Choroid plexus epithelial cell (primary cell): ENCODE measurements at regions not wholly inside any gene's neighbourhood (a gene's known extent, or its start where the extent isn't known, plus 50 kb on each side); places are given as distances from the start of the nearest gene placed in this dataset.
A peak's percentile ranks its signal among the peaks of the same experiment; 100 is the strongest.

ENCODE experiments used
- DNase-seq: peaks from one replicate; pipeline ENCODE4 v3.0.0-alpha.2; 2010; ENCODE audit warnings: low read depth
- H3K4me3 ChIP-seq: 2 replicates; pipeline ENCODE4 v1.5.1; 2011; ENCODE audit warnings: low read depth, mild to moderate bottlenecking, control low read depth, low read length, moderate library complexity
- TF ChIP-seq, protein P1 (sequence below): conservative IDR thresholded peaks from 2 replicates; pipeline ENCODE4 v1.5.1; 2011; ENCODE audit warnings: low read depth, mild to moderate bottlenecking, control low read depth, inconsistent platforms, low read length, moderate library complexity

DNA sequence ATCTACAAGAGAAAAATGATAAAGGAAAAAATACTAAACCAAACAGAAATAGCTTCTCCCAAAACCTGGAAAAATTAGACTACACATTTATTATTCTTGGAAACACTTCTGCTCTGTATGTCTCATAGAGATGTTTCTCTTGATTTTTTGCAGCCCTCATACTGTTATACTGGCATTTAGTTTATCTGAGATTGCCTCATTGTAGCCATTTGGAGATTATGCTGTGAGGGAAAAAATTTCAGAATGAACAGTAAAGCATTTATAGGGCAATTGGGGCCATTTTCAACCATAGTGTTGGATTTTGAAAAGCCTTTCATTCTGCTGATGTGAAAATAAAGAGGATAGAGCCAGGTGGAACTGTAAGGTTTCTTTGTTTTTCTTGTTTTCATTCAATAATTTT lies 441.8 kb upstream of the RIOK2 start:
- H3K4me3 ChIP-seq: no peak overlapping the region
- no peak for DNase-seq
- TF ChIP-seq, protein P1, sequence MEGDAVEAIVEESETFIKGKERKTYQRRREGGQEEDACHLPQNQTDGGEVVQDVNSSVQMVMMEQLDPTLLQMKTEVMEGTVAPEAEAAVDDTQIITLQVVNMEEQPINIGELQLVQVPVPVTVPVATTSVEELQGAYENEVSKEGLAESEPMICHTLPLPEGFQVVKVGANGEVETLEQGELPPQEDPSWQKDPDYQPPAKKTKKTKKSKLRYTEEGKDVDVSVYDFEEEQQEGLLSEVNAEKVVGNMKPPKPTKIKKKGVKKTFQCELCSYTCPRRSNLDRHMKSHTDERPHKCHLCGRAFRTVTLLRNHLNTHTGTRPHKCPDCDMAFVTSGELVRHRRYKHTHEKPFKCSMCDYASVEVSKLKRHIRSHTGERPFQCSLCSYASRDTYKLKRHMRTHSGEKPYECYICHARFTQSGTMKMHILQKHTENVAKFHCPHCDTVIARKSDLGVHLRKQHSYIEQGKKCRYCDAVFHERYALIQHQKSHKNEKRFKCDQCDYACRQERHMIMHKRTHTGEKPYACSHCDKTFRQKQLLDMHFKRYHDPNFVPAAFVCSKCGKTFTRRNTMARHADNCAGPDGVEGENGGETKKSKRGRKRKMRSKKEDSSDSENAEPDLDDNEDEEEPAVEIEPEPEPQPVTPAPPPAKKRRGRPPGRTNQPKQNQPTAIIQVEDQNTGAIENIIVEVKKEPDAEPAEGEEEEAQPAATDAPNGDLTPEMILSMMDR: no peak

DNA sequence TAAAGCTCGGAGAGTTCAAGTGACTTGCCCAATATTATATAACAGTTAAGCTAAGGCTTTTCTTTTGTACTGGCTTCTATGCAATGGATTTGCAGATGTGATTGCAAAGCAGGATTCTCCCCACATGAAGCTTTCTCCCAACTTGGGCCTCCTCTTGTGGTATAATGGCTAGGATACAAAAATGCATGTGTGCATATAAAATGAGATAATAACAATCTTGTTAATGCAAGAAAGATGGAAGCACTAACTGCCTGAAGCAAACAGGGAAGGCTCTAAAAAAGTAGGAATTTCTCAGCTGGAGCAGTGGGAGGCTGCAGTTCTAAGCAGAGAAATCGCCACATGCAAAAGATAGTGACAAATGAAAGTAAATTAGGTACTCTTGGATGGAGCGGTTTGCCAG lies 444.2 kb upstream of the RIOK2 start:
- DNase-seq: no peak
- TF ChIP-seq, protein P1: no peak
- no peak overlapping the region for H3K4me3 ChIP-seq

DNA sequence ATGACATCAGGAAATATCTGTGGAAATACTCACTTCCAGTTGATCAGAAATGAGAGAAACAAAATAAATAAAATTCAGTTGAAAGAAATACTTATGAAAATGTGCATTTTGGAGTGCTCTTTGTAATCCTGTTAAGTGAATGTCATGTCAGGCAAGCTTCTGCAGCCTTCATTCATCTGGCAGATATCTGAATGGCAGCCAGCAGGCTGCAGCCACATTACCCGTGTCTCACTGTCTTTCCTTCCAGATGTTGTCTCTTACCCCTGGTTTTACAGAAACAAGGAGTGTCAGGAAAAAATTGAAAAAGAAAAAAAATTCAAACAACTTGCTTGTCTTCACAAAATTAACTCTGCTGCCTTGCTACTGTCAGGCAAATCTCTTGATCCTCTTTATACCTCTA lies 445.0 kb upstream of the RIOK2 start:
- DNase-seq: no peak
- no peak overlapping the region for H3K4me3 ChIP-seq
- TF ChIP-seq, protein P1: no peak

DNA sequence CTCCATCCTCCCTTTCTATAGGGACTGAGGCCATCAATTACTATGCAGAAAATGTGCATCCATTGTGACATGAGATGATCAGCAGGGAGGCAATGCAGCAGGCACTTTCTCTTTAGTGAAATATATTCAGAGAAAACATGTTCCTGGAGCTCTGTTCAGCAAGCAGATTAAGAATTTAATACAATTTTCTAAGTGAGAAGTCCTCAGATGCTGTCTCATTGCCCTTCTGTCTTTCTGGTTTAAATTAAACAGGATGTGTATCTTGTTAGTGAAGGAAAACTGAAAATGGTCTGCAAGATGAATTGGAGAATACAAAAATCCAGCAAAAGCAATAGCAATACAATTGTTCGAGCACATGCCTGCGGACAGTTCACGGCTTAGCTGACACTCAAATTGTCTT lies 445.8 kb upstream of the RIOK2 start:
- TF ChIP-seq, protein P1: no peak
- DNase-seq: no peak

DNA sequence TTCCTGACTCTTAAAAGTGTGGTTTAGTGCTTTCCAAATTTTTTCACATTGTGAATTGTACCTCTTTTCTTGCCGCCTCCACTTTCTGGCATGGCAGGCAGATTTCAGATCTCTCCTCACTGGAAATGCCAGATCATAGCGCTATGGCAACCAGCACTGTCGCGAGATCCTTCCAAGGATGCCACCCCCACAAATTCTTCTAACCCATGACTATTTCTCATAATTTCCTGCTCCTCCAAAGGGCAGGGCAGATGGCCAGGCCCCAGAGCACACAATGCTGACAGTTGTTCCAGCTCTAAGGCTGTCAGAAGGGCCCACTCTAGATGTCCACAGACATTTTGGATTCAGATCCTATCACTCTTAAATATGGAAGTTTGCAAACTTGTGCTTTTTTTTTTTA lies 446.2 kb upstream of the RIOK2 start:
- H3K4me3 ChIP-seq: no peak overlapping the region
- TF ChIP-seq, protein P1: no peak
- peak; percentile 81 for DNase-seq

More for the DNA sequence above, 445.8 kb upstream of the RIOK2 start:
- no peak overlapping the region for H3K4me3 ChIP-seq

DNA sequence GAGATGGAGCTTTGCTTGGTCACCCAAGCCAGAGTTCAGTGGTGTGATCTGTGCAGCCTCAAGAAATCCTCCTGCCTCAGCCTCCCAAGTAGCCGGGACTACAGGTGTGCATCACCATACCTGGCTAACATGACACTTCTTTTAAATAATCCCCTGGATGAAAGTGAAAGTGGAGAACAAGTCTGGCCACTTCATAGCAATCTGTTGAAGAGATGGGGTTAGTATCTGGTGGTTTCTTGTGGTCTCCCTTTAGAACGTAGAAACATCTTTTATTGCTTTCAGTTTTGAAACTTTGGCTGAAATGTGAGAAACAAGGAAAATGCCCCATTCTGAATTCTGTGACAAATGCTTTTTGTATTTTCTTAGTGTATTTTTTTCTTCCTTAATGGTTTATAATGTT lies 452.5 kb upstream of the RIOK2 start:
- no peak for DNase-seq
- TF ChIP-seq, protein P1: no peak
- no peak overlapping the region for H3K4me3 ChIP-seq

DNA sequence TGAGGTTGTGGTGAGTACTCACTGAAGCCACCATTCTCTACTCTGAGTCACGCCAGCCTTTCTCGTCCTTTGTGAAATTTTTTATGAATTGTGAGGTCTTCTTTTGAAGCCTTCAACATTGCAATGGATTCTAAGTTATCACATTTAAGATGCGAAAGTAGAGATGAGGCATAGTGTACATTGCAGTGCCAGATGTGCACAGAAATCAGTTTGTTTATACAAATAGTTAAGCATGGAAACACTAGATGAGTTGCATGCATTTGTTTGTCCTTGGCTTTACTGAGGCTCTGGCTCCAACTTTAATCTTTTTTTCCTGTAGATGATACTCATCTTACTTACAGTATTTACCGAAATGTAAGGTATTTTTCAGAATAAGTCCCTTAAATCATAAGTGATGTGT lies 453.7 kb upstream of the RIOK2 start:
- DNase-seq: no peak
- TF ChIP-seq, protein P1: no peak
- no peak overlapping the region for H3K4me3 ChIP-seq
